Neural progenitor cell (in vitro differentiated cells): ENCODE measurements at regions not wholly inside any gene's neighbourhood (a gene's known extent, or its start where the extent isn't known, plus 50 kb on each side); places are given as distances from the start of the nearest gene placed in this dataset.

Source experiments
- DNase-seq: peaks from one replicate; pipeline ENCODE4 v3.0.0-alpha.2; 2016; ENCODE audit warnings: low spot score
- H2AFZ ChIP-seq: fragments of 200-600 bp; sonication (generic); replicated peaks from 2 replicates; pipeline ENCODE4 v1.6.1; 2016; ENCODE audit warnings: antibody characterized with exemption
- H3F3A ChIP-seq: fragments of 200-600 bp; sonication (generic); 2 replicates; pipeline ENCODE4 v1.6.1; 2016; ENCODE audit warnings: antibody characterized with exemption, low read depth
- H3K27ac ChIP-seq: fragments of 200-600 bp; sonication (generic); 2 replicates; pipeline ENCODE4 v1.5.1; 2016; ENCODE audit warnings: mild to moderate bottlenecking
- H3K27me3 ChIP-seq: fragments of 200-600 bp; sonication (generic); 2 replicates; pipeline ENCODE4 v1.6.1; 2016; ENCODE audit warnings: mild to moderate bottlenecking, moderate library complexity
- H3K36me3 ChIP-seq: fragments of 200-600 bp; sonication (generic); 2 replicates; pipeline ENCODE4 v1.5.1; 2016
- H3K4me1 ChIP-seq: fragments of 200-600 bp; sonication (generic); 2 replicates; pipeline ENCODE4 v1.6.1; 2016; ENCODE audit warnings: mixed run types
- H3K4me2 ChIP-seq: fragments of 200-600 bp; sonication (generic); 2 replicates; pipeline ENCODE4 v1.6.1; 2016
- H3K4me3 ChIP-seq: fragments of 200-600 bp; sonication (generic); 2 replicates; pipeline ENCODE4 v1.5.1; 2016
- H3K79me2 ChIP-seq: fragments of 200-600 bp; sonication (generic); 2 replicates; pipeline ENCODE4 v1.6.1; 2016; ENCODE audit warnings: low read depth
- H3K9ac ChIP-seq: fragments of 200-600 bp; sonication (generic); 2 replicates; pipeline ENCODE4 v1.6.1; 2016
- H3K9me3 ChIP-seq: fragments of 200-600 bp; sonication (generic); 2 replicates; pipeline ENCODE4 v1.5.1; 2016; ENCODE audit warnings: low read depth
- H4K20me1 ChIP-seq: fragments of 200-600 bp; sonication (generic); 2 replicates; pipeline ENCODE4 v1.6.1; 2016; ENCODE audit warnings: low read depth
- H3K27ac Mint-ChIP-seq: 3 replicates; pipeline ENCODE4 v1.8.0; 2021; ENCODE audit warnings: mixed read lengths
- H3K27me3 Mint-ChIP-seq: 2 replicates; pipeline ENCODE4 v1.8.0; 2022; ENCODE audit warnings: low read depth, mild to moderate bottlenecking, inconsistent platforms, moderate library complexity, mixed read lengths; ENCODE audit not compliant: insufficient read depth
- H3K36me3 Mint-ChIP-seq: 3 replicates; pipeline ENCODE4 v1.8.0; 2021; ENCODE audit warnings: mixed read lengths
- H3K4me1 Mint-ChIP-seq: 3 replicates; pipeline ENCODE4 v1.8.0; 2021; ENCODE audit warnings: mixed read lengths
- H3K4me3 Mint-ChIP-seq: 3 replicates; pipeline ENCODE4 v1.8.0; 2021; ENCODE audit warnings: mild to moderate bottlenecking, moderate library complexity, mixed read lengths
- H3K9me3 Mint-ChIP-seq: 3 replicates; pipeline ENCODE4 v1.8.0; 2020; ENCODE audit warnings: mixed read lengths
- EZH2 ChIP-seq: fragments of 200-600 bp; sonication (generic); IDR thresholded peaks from 2 replicates; pipeline ENCODE4 v1.6.1; 2017; ENCODE audit warnings: antibody characterized with exemption, mild to moderate bottlenecking, moderate library complexity
- EZH2phosphoT487 ChIP-seq: fragments of 200-600 bp; sonication (generic); IDR thresholded peaks from 2 replicates; pipeline ENCODE4 v1.6.1; 2017; ENCODE audit warnings: antibody characterized with exemption
- TF ChIP-seq, protein P1 (sequence below): fragments of 200-600 bp; sonication (generic); IDR thresholded peaks from 2 replicates; pipeline ENCODE4 v1.5.1; 2017; ENCODE audit warnings: antibody characterized with exemption, mild to moderate bottlenecking

GRCh38 chr12:91900971-91901370, 244.7 kb downstream of the BTG1 start:
- Histone ChIP-seq H3K4me1 (peaks cover 11% of the 10 kb centered on the region), H4K20me1 (no peaks in the 10 kb centered on the region), H3K4me3 (no peak overlapping the region), H2AFZ (no peak overlapping the region), H3K4me2 (no peak overlapping the region), H3F3A (no peaks in the 10 kb centered on the region), H3K36me3 (no peaks in the 10 kb centered on the region), H3K9ac (no peak overlapping the region), H3K27ac (no peak overlapping the region), H3K9me3 (no peaks in the 10 kb centered on the region), H3K27me3 (no peaks in the 10 kb centered on the region), H3K79me2 (no peaks in the 10 kb centered on the region)
- no peak overlapping the region for H3K4me3 Mint-ChIP-seq
- H3K27ac Mint-ChIP-seq, result no peak overlapping the region
- H3K36me3 Mint-ChIP-seq, result no peaks in the 10 kb centered on the region
- peaks cover 6% of the 10 kb centered on the region for H3K27me3 Mint-ChIP-seq
- peaks cover 9% of the 10 kb centered on the region for H3K4me1 Mint-ChIP-seq
- TF ChIP-seq, protein P1, sequence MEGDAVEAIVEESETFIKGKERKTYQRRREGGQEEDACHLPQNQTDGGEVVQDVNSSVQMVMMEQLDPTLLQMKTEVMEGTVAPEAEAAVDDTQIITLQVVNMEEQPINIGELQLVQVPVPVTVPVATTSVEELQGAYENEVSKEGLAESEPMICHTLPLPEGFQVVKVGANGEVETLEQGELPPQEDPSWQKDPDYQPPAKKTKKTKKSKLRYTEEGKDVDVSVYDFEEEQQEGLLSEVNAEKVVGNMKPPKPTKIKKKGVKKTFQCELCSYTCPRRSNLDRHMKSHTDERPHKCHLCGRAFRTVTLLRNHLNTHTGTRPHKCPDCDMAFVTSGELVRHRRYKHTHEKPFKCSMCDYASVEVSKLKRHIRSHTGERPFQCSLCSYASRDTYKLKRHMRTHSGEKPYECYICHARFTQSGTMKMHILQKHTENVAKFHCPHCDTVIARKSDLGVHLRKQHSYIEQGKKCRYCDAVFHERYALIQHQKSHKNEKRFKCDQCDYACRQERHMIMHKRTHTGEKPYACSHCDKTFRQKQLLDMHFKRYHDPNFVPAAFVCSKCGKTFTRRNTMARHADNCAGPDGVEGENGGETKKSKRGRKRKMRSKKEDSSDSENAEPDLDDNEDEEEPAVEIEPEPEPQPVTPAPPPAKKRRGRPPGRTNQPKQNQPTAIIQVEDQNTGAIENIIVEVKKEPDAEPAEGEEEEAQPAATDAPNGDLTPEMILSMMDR, result no peak
- no peak for TF ChIP-seq EZH2
- no peak for TF ChIP-seq EZH2phosphoT487
- H3K9me3 Mint-ChIP-seq, result peaks cover 17% of the 10 kb centered on the region
- no peak for DNase-seq

DNA sequence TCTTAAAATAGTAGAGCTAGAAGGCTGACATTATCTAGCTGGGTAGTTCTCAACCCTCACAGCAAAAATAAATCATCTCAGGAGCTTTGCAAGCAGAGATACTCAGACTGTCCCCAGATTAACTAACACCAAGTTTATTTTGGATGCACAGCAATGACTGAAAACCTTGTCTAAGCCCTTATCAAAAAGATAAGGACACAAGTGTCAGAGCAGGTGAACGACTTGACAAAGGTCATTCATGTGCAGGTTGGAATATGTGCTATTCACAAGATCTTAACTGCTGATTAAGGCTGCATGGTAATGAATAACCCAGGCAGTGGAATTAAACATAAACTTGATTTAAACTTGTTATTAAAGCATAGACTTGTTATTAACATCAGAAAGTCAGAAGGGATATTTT, 246.6 kb downstream of the BTG1 start:
- Histone ChIP-seq H3K4me1 (peaks cover 11% of the 10 kb centered on the region), H3K9me3 (no peaks in the 10 kb centered on the region), H3K27me3 (no peaks in the 10 kb centered on the region), H3K27ac (peak overlapping the region; percentile 11), H4K20me1 (no peaks in the 10 kb centered on the region), H3K4me2 (no peak overlapping the region), H3F3A (no peaks in the 10 kb centered on the region), H3K36me3 (no peaks in the 10 kb centered on the region), H3K4me3 (no peak overlapping the region), H3K9ac (no peak overlapping the region), H3K79me2 (no peaks in the 10 kb centered on the region), H2AFZ (no peak overlapping the region)
- no peak for DNase-seq
- H3K27ac Mint-ChIP-seq, result no peak overlapping the region
- peaks cover 10% of the 10 kb centered on the region for H3K4me1 Mint-ChIP-seq
- no peaks in the 10 kb centered on the region for H3K36me3 Mint-ChIP-seq
- no peak for TF ChIP-seq EZH2
- TF ChIP-seq EZH2phosphoT487, result no peak
- TF ChIP-seq, protein P1, result no peak
- H3K27me3 Mint-ChIP-seq, result peaks cover 6% of the 10 kb centered on the region
- no peak overlapping the region for H3K4me3 Mint-ChIP-seq
- H3K9me3 Mint-ChIP-seq, result peaks cover 15% of the 10 kb centered on the region

DNA sequence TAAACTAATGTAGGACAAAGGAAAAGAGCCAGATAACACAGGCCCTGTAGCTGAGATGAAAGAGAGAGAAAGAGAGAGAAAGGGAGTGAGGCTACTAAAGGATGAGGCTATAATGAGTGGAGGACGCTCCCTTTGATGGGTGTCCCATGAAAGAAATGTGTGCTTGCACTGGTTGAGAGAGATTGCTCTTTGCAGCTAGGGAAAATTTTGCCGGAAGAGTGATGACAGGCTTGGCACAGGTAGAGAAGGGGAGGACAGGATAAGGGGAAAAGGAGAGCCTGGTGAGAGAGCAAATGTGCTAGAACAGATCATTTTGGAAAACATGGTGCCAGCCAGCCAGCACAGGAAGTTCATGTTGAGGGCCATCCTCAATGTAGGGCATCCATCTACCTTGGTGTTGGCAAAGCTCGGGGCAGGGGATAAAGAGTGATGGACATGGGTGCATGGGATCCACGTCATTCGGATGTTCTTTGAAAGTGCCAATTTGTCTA, 248.6 kb downstream of the BTG1 start:
- no peak overlapping the region for H3K4me3 Mint-ChIP-seq
- no peak overlapping the region for H3K27ac ChIP-seq
- H3K9ac ChIP-seq, result no peak overlapping the region
- H3K79me2 ChIP-seq, result no peaks in the 10 kb centered on the region
- H3K36me3 Mint-ChIP-seq, result no peaks in the 10 kb centered on the region
- no peaks in the 10 kb centered on the region for H4K20me1 ChIP-seq
- H3K4me1 ChIP-seq, result peaks cover 11% of the 10 kb centered on the region
- no peak for TF ChIP-seq EZH2phosphoT487
- no peak for TF ChIP-seq EZH2
- TF ChIP-seq, protein P1, result no peak
- H3K9me3 ChIP-seq, result no peaks in the 10 kb centered on the region
- H3K9me3 Mint-ChIP-seq, result peaks cover 4% of the 10 kb centered on the region
- H3K4me3 ChIP-seq, result no peak overlapping the region
- H3F3A ChIP-seq, result no peaks in the 10 kb centered on the region
- peaks cover 6% of the 10 kb centered on the region for H3K27me3 Mint-ChIP-seq
- no peak overlapping the region for H3K4me2 ChIP-seq
- no peak overlapping the region for H3K27ac Mint-ChIP-seq
- peaks cover 5% of the 10 kb centered on the region for H3K4me1 Mint-ChIP-seq
- H3K36me3 ChIP-seq, result no peaks in the 10 kb centered on the region
- no peaks in the 10 kb centered on the region for H3K27me3 ChIP-seq
- H2AFZ ChIP-seq, result peak overlapping the region; percentile 38
- DNase-seq, result no peak
